ENCODE measurements at regions not wholly inside any gene's neighbourhood (a gene's known extent, or its start where the extent isn't known, plus 50 kb on each side); places are given as distances from the start of the nearest gene placed in this dataset. TPM values are rescaled to one million over a fixed set of nuclear protein-coding genes. Genes with fewer than 3 reads are reported as not detected.
"Not testable (repeated sequence)": the region's sequence is repeated elsewhere in the genome, so short reads cannot be mapped to it uniquely, and the experiment has no call there.

DNA sequence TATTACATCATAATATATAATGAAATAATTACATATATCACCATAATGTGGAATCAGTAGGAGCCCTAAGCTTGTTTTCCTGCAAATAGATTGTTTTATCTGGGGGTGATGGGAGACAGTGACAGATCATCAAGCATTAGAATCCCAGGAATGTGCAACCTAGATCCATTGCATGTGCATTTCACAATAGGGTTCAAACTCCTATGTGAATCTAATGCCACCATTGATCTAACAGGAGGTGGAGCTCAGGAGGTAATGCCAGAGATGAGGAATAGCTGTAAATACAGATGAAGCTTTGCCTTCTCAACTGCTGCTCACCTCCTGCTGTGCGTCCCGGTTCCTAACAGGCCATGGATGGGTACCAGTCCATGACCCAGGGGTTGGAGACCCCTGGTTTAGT lies 63.8 kb upstream of the CHORDC1 start:
- ChIA-PET CTCF (interaction anchor here (0.6 kb wide), 1 partner anchor 1328 kb away, joined by 3 read pairs; no protein-coding TSS in a partner anchor), POLR2A (ENCODE audit: low non-redundant PET) (no interaction called here)
- BruUV-seq (replicated peaks), result no TSS peak
- H3K9me3 ChIP-seq (ENCODE audit: low read depth, low read length, poor library complexity, severe bottlenecking), result no peaks in the 10 kb centered on the region
- no peaks in the 10 kb centered on the region for H3K4me1 ChIP-seq (ENCODE audit: insufficient read depth, low read length, poor library complexity, severe bottlenecking)
- intact Hi-C loops (cut with micrococcal nuclease; ENCODE audit: unreplicated experiment), result no loop called here
- H3K4me3 ChIP-seq (ENCODE audit: low read depth, low read length, poor library complexity, severe bottlenecking), result no peak overlapping the region
- TF ChIP-seq EZH2 (IDR thresholded peaks at IDR 0.05; ENCODE audit: borderline replicate concordance, low read depth, low read length, poor library complexity, severe bottlenecking), result no peak
- no peak for DNase-seq (ENCODE audit: low spot score)
- no peak overlapping the region for H3K27ac ChIP-seq (ENCODE audit: low read depth, low read length, poor library complexity, severe bottlenecking)
- no peaks in the 10 kb centered on the region for H3K36me3 ChIP-seq (ENCODE audit: insufficient read depth, low read length, poor library complexity, severe bottlenecking)
- H3K27me3 ChIP-seq (replicated peaks; ENCODE audit: insufficient read depth, low read depth, low read length, poor library complexity), result no peaks in the 10 kb centered on the region

DNA sequence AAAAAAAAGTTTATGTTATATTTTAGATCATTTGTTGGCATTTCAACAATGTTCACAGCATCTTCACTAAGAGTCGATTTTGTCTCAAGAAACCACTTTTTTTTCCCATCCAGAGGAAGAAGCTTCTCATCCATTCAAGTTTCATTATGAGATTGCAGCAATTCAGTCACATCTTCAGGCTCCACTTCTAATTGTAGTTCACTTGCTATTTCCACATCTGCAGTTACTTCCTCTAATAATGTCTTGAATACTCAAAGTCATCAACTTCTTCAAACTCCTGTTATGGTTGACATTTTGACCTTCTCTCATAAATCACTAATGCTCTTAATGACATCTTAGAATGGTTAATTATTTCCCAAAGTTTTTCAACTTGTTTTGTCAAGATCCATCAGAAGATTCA lies 61.3 kb upstream of the CHORDC1 start:
- no peaks in the 10 kb centered on the region for H3K9me3 ChIP-seq (ENCODE audit: low read depth, low read length, poor library complexity, severe bottlenecking)
- H3K4me3 ChIP-seq (ENCODE audit: low read depth, low read length, poor library complexity, severe bottlenecking), result no peak overlapping the region
- ChIA-PET POLR2A (ENCODE audit: low non-redundant PET) (no interaction called here), CTCF (interaction anchor here (0.6 kb wide), 1 partner anchor 1607 kb away, joined by 3 read pairs; no protein-coding TSS in a partner anchor)
- intact Hi-C loops (cut with micrococcal nuclease; ENCODE audit: unreplicated experiment), result no loop called here
- no peak for DNase-seq (ENCODE audit: low spot score)
- no peaks in the 10 kb centered on the region for H3K36me3 ChIP-seq (ENCODE audit: insufficient read depth, low read length, poor library complexity, severe bottlenecking)
- no peak for TF ChIP-seq EZH2 (IDR thresholded peaks at IDR 0.05; ENCODE audit: borderline replicate concordance, low read depth, low read length, poor library complexity, severe bottlenecking)
- TF ChIP-seq, protein P1, sequence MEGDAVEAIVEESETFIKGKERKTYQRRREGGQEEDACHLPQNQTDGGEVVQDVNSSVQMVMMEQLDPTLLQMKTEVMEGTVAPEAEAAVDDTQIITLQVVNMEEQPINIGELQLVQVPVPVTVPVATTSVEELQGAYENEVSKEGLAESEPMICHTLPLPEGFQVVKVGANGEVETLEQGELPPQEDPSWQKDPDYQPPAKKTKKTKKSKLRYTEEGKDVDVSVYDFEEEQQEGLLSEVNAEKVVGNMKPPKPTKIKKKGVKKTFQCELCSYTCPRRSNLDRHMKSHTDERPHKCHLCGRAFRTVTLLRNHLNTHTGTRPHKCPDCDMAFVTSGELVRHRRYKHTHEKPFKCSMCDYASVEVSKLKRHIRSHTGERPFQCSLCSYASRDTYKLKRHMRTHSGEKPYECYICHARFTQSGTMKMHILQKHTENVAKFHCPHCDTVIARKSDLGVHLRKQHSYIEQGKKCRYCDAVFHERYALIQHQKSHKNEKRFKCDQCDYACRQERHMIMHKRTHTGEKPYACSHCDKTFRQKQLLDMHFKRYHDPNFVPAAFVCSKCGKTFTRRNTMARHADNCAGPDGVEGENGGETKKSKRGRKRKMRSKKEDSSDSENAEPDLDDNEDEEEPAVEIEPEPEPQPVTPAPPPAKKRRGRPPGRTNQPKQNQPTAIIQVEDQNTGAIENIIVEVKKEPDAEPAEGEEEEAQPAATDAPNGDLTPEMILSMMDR (conservative IDR thresholded peaks at IDR 0.05; ENCODE audit: low read depth, low read length), result no peak
- no peak overlapping the region for H3K27ac ChIP-seq (ENCODE audit: low read depth, low read length, poor library complexity, severe bottlenecking)
- H3K27me3 ChIP-seq (replicated peaks; ENCODE audit: insufficient read depth, low read depth, low read length, poor library complexity), result no peaks in the 10 kb centered on the region
- no peaks in the 10 kb centered on the region for H3K4me1 ChIP-seq (ENCODE audit: insufficient read depth, low read length, poor library complexity, severe bottlenecking)
- no TSS peak for BruUV-seq (replicated peaks)

DNA sequence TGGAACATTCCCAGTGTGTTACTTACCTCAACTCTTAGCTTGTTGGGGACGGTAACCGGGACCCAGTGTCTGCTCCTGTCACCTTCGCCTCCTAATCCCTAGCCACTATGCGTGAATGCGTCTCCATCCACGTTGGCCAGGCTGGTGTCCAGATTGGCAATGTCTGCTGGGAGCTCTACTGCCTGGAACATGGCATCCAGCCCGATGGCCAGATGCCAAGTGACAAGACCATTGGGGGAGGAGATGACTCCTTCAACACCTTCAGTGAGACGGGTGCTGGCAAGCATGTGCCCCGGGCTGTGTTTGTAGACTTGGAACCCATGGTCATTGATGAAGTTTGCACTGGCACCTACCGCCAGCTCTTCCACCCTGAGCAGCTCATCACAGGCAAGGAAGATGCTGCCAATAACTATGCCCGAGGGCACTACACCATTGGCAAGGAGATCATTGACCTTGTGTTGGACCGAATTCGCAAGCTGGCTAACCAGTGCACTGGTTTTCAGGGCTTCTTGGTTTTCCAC lies 59.8 kb upstream of the CHORDC1 start:
- POLR2A ChIA-PET (ENCODE audit: low non-redundant PET); H3K27me3 ChIP-seq (replicated peaks; ENCODE audit: insufficient read depth, low read depth, low read length, poor library complexity); H3K9me3 ChIP-seq (ENCODE audit: low read depth, low read length, poor library complexity, severe bottlenecking); H3K4me3 ChIP-seq (ENCODE audit: low read depth, low read length, poor library complexity, severe bottlenecking); intact Hi-C loops (cut with micrococcal nuclease; ENCODE audit: unreplicated experiment); H3K4me1 ChIP-seq (ENCODE audit: insufficient read depth, low read length, poor library complexity, severe bottlenecking); BruUV-seq (replicated peaks); H3K27ac ChIP-seq (ENCODE audit: low read depth, low read length, poor library complexity, severe bottlenecking); DNase-seq (ENCODE audit: low spot score); H3K36me3 ChIP-seq (ENCODE audit: insufficient read depth, low read length, poor library complexity, severe bottlenecking): not testable (repeated sequence)
- CTCF ChIA-PET, result interaction anchor here (0.7 kb wide), 1 partner anchor 1946 kb away, joined by 3 read pairs; no protein-coding TSS in a partner anchor

DNA sequence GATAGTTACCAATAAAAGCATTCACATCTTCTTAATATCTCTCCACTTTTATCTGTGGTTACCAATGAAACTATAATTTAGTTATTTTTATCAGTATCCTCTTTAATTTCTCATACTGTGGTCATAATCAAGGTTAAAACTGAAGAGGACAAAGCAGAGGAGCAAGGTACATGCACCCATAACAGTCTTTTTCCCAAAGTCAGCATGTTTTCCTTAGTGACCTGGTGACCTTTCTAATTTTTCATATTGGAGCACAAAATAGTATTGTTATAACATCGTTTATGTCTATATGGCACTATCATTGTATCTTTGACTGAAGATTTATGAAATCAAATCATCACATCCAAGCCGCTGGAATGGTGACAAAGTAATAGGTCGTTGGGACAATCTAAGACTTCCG lies 51.5 kb upstream of the CHORDC1 start:
- Histone ChIP-seq H3K4me1 (ENCODE audit: insufficient read depth, low read length, poor library complexity, severe bottlenecking) (no peaks in the 10 kb centered on the region), H3K4me3 (ENCODE audit: low read depth, low read length, poor library complexity, severe bottlenecking) (no peak overlapping the region), H3K9me3 (ENCODE audit: low read depth, low read length, poor library complexity, severe bottlenecking) (no peaks in the 10 kb centered on the region), H3K27me3 (replicated peaks; ENCODE audit: insufficient read depth, low read depth, low read length, poor library complexity) (no peaks in the 10 kb centered on the region), H3K27ac (ENCODE audit: low read depth, low read length, poor library complexity, severe bottlenecking) (no peak overlapping the region), H3K36me3 (ENCODE audit: insufficient read depth, low read length, poor library complexity, severe bottlenecking) (no peaks in the 10 kb centered on the region)
- ChIA-PET CTCF (no interaction called here), POLR2A (ENCODE audit: low non-redundant PET) (interaction anchor here (0.7 kb wide), 1 partner anchor 1105 kb away, joined by 3 read pairs; no protein-coding TSS in a partner anchor)
- intact Hi-C loops (cut with micrococcal nuclease; ENCODE audit: unreplicated experiment), result loop anchor here (10.0 kb wide), 1 partner anchor 1600 kb away; no protein-coding TSS in a partner anchor
- DNase-seq (ENCODE audit: low spot score), result no peak
- TF ChIP-seq, protein P1 (conservative IDR thresholded peaks at IDR 0.05; ENCODE audit: low read depth, low read length), result no peak
- TF ChIP-seq EZH2 (IDR thresholded peaks at IDR 0.05; ENCODE audit: borderline replicate concordance, low read depth, low read length, poor library complexity, severe bottlenecking), result no peak
- BruUV-seq (replicated peaks), result no TSS peak

Small RNA genes in the stretch of these regions (microRNA-seq; reads per million reads assigned to microRNA genes)
- not detected for gene MIR1261
- gene MIR4490, result not detected
